ENCODE measurements at regions not wholly inside any gene's neighbourhood (a gene's known extent, or its start where the extent isn't known, plus 50 kb on each side); places are given as distances from the start of the nearest gene placed in this dataset.

GRCh38 chr10:35821339-35821911, 179.3 kb upstream of the FZD8 start:
- TF ChIP-seq POLR2AphosphoS5 (IDR thresholded peaks at IDR 0.05; ENCODE audit: low read depth, low read length), result no peak
- TF ChIP-seq TAF1 (IDR thresholded peaks at IDR 0.05; ENCODE audit: low read depth, low read length), result no peak

All from GM12891 (cell line).